HG03280 (cell line): ENCODE measurements at regions not wholly inside any gene's neighbourhood (a gene's known extent, or its start where the extent isn't known, plus 50 kb on each side); places are given as distances from the start of the nearest gene placed in this dataset.

Experiments used
- ATAC-seq: cut with Tn5 transposase; IDR thresholded peaks from one replicate; pipeline ENCODE4 v1.9.1; 2021; ENCODE audit warnings: mild to moderate bottlenecking, moderate library complexity; ENCODE audit not compliant: unreplicated experiment

- no peak for ATAC-seq
These were observed 259.7 kb downstream of the CSNK1G3 start for GRCh38 chr5:123771715-123772114.

- no peak for ATAC-seq
These were observed 251.2 kb downstream of the CSNK1G3 start for GRCh38 chr5:123763201-123763600.

GRCh38 chr5:123756816-123757215 is 244.8 kb downstream of the CSNK1G3 start:
- no peak for ATAC-seq

GRCh38 chr5:123756318-123756665 is 244.3 kb downstream of the CSNK1G3 start:
- no peak for ATAC-seq

- ATAC-seq: no peak
These were observed 243.8 kb downstream of the CSNK1G3 start for GRCh38 chr5:123755653-123756317.

GRCh38 chr5:123754908-123755307 is 242.9 kb downstream of the CSNK1G3 start:
- ATAC-seq: no peak

GRCh38 chr5:123753937-123754891 is 242.2 kb downstream of the CSNK1G3 start:
- ATAC-seq: no peak

GRCh38 chr5:123753180-123753936 is 241.4 kb downstream of the CSNK1G3 start:
- no peak for ATAC-seq

- ATAC-seq: no peak
These were observed 240.7 kb downstream of the CSNK1G3 start for GRCh38 chr5:123752552-123753179.

GRCh38 chr5:123751670-123752069 is 239.7 kb downstream of the CSNK1G3 start:
- no peak for ATAC-seq

- ATAC-seq: no peak
These were observed 236.3 kb downstream of the CSNK1G3 start for GRCh38 chr5:123748239-123748638.

GRCh38 chr5:123746683-123747360 is 234.8 kb downstream of the CSNK1G3 start:
- no peak for ATAC-seq

GRCh38 chr5:123743990-123744583 is 232.1 kb downstream of the CSNK1G3 start:
- ATAC-seq: no peak

- ATAC-seq: no peak
These were observed 223.4 kb downstream of the CSNK1G3 start for GRCh38 chr5:123735384-123735783.

- no peak for ATAC-seq
These were observed 220.3 kb downstream of the CSNK1G3 start for GRCh38 chr5:123732257-123732656.

- ATAC-seq: no peak
These were observed 210.5 kb downstream of the CSNK1G3 start for GRCh38 chr5:123722451-123722850.

- ATAC-seq: no peak
These were observed 209.8 kb downstream of the CSNK1G3 start for GRCh38 chr5:123721675-123722276.

GRCh38 chr5:123720955-123721354 is 209.0 kb downstream of the CSNK1G3 start:
- no peak for ATAC-seq

GRCh38 chr5:123720339-123720738 is 208.4 kb downstream of the CSNK1G3 start:
- no peak for ATAC-seq

GRCh38 chr5:123719004-123719403 is 207.0 kb downstream of the CSNK1G3 start:
- ATAC-seq: no peak
